SKM-1 (cell line): ENCODE measurements at regions not wholly inside any gene's neighbourhood (a gene's known extent, or its start where the extent isn't known, plus 50 kb on each side); places are given as distances from the start of the nearest gene placed in this dataset.

Experiments used
- DNase-seq: peaks from one replicate; lab custom pipeline; 2025; ENCODE audit not compliant: unreplicated experiment; lab: John Stamatoyannopoulos, UW

- DNase-seq: no peak
Observed at GRCh38 chr1:68954841-68955240, 458.0 kb upstream of the DEPDC1 start.

- DNase-seq: no peak
Observed at GRCh38 chr1:68955424-68955823, 458.5 kb upstream of the DEPDC1 start.

GRCh38 chr1:68958958-68959357 lies 462.1 kb upstream of the DEPDC1 start:
- no peak for DNase-seq

GRCh38 chr1:68959461-68960030 lies 462.7 kb upstream of the DEPDC1 start:
- no peak for DNase-seq

GRCh38 chr1:68961143-68961542 lies 464.3 kb upstream of the DEPDC1 start:
- DNase-seq: no peak

DNA sequence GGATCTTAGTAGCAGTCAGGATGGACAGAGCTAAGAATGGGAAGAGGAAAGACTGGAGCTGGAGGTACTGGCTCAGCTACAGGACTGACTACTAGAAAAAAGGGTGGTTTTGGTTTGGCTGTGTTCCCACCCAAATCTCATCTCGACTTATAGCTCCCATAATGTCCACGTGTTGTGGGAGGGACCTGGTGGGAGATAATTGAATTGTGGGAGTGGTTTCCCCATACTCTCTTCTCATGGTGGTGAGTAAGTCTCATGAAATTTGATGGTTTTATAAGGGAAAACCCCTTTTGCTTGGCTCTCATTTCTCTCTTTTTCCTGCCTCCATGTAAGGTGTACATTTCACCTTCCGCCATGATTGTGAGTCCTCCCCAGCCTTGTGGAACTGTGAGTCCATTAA lies 466.5 kb upstream of the DEPDC1 start:
- no peak for DNase-seq

DNA sequence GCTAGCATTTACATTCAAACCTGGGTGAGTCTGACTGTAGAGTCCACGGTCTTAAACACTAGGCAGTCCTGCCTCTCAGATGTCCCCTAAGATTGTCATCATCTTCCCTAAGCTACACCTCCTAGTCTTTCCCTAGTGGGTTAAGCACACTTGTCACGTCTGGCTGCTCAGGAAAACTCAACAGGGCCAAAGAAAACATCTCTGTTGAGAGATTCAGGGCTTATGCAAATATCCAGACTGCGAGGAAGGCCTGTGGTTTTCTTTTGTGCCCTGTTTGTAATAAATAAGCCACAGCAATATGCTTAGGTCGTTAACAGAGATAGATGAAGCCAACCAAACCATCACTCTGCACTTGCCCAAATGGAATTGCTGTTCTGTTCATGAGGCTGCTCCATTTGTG lies 472.6 kb upstream of the DEPDC1 start:
- DNase-seq: no peak

DNA sequence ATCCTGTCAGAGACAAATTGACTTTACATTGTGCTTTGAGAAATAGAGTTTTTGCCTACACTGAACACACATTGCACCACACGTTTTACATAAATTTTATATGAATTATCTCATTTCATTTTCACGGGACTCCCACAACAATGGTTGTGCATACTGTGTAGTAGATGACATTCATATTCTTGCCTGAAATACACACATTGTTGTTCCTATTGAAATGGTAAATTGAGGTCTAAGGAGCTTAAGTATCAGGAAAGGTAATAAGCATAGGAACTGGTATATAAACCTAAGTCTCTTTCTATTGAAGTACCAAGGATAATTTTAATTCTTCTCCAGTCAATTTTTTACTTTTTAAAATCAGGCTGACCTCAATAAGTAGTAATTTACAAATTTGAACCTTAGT lies 473.7 kb upstream of the DEPDC1 start:
- no peak for DNase-seq

DNA sequence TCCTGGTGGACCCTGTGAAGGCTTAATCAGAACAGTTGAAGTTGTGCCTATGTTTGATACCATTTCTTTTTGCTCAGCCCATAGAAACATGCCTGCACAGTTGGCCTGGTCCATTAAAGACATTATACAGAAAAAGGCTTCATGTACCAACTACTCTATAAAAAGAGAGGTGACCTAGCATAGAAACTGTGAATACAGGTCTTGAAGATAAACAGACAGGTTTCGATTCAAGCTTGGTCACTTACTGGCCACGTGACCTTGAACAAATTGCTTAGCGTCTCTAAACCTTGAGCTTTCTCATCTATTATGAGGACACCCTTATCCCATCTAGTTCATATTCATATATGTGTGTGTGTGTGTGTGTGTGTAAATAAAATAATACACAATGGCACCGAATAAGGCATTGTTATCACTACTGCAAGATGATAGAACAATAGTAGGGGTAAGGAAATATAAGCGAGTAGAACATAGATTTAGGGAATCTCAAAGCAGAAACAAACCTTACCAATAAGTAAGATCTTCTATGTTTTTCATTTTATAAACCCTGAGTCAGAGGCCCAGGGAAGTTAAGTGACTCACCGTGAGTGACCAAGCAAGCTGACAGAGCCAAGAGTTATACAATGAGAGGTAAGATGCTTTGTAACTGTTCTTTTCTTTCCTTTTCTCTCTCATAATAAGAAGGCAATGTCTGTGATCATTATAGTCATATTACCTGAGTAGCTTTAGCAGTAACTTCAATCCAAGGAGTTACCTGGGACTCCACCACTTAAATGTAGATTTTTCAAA lies 476.8 kb upstream of the DEPDC1 start:
- no peak for DNase-seq

- no peak for DNase-seq
Observed at GRCh38 chr1:68974447-68974846, 477.6 kb upstream of the DEPDC1 start.

DNA sequence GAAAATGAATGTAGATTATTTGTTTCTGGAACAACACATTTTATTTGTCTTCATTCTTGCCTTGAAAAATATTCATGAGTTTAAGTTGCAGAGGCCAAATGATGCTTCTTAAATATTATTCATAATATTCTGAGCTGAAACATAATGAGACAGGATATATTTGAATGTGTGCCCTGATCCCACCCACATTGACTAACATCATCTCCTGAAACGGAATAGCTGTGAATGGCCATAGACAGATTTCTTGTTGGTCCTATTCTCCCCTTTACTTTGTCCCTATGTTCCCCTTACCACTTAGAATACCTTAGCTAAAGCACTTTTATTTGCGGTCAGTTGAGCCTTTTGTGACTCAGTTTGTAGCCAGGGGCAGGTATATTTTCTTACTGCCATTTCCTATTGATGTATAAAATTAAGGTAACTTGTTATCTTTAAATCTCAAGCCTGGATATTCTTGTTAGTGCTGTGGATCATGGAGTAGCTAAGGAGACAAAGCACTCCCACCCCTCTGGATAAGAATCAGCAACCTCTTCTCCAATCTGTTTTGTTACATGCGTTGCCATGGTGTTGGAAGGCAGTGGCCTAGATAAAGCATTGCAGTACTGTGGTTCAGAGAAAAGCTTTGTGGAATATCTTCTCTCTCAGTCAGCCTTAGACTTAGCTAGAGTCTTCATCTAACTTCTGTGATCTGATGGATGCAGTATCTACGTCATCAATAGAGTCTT lies 478.5 kb upstream of the DEPDC1 start:
- DNase-seq: no peak

GRCh38 chr1:68976916-68977610 lies 480.2 kb upstream of the DEPDC1 start:
- DNase-seq: no peak

- no peak for DNase-seq
Observed at GRCh38 chr1:68979891-68980290, 483.0 kb upstream of the DEPDC1 start.

GRCh38 chr1:68984289-68984688 lies 487.4 kb upstream of the DEPDC1 start:
- no peak for DNase-seq

DNA sequence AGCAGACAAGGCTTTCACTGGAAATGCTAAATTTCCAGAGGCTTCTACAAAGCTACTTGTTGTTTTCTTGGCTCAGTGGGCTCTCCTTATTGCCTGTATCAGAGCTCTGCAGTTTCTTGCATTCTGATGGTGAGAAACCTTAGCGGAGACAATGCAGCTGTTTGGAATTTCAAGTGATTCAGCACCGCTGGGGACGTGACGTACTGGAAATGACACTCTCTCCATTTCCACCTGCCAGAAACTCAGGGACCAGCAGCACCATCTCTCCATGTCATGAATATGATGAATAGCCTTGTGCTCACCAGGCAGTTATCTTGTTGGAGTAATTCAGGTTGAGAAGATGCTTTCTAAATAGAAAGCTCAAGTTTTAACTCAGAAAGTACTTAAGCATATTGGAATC lies 497.2 kb upstream of the DEPDC1 start:
- no peak for DNase-seq

DNA sequence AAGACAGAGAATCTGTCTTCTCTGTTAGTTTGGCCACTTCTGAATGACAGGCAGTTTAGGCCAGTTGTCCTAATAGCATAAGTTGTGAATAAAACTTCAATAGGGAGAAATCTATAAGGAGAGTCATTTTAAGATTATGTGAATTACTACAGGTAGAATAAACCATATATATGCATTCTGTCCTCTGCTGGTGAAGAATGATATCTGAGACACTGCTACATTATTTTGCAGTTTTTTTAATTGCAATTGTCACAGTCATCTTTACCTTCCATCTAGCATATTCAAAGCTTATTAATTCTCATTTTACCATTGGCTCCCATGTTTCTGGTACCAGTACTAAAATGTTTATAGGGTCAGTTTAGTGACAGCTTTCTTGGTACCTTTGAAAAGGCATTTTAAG lies 519.6 kb upstream of the DEPDC1 start:
- DNase-seq: no peak

GRCh38 chr1:69029649-69030048 lies 532.8 kb upstream of the DEPDC1 start:
- no peak for DNase-seq

DNA sequence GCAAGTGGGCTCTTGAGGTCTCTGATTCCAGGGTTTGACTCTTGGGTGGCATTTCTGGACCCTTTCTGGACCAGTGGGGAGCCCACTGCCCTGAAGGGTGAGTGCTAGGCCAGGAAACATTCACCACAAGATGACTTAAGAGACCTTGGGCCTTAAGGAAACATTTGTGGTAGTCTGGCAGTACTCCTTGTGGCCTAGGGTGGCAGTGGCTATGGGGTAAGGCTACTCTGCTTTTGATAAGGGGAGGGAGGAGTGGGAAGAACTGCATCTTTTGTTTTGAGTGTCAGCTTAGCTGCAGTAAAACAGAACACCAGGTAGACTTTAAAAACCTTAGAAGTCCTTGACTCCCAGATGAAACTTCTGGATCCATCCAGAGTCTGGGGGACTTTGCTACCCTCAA lies 529.3 kb upstream of the LRRC7 start:
- DNase-seq: no peak

DNA sequence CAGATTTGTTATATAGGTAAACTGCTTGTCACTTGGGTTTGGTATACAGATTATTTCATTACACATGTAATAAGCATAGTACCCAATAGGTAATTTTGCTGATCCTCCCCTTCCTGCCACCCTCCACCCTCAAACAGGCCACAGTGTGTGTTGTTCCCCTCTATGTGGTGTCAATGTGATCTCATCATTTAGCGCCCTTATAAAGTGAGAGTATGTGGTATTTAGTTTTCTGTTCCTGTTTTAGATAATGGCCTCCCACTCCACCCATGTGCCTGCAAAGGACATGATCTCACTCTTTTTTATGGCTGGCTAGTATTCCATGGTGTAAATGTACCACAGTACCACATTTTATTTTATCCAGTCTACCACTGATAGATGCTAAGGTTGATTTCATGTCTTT lies 522.1 kb upstream of the LRRC7 start:
- DNase-seq: no peak

DNA sequence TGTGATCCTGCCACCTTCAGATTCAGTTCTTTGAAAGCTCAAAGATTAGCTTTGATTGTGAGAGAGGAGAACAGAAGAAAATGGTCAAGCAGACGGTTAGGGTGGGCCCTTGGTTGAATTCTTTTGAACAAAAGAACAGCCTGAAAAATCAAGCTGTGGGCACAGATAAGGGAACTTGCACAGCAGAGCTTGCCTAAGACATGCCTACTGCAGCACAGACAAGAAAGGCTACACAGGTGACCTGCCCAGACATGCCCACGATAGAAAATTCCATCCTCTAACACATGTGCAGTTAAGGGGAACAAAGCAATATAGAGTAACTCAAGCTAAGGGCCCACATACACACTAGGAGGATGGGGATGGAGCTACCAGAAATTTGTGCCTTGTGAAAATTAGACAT lies 512.5 kb upstream of the LRRC7 start:
- no peak for DNase-seq

GRCh38 chr1:69058454-69058853 lies 509.3 kb upstream of the LRRC7 start:
- no peak for DNase-seq
